GM23338 (cell line): ENCODE measurements at regions not wholly inside any gene's neighbourhood (a gene's known extent, or its start where the extent isn't known, plus 50 kb on each side); places are given as distances from the start of the nearest gene placed in this dataset.

Source experiments
- CTCF ChIP-seq, 2 experiments: fragments of 200-600 bp in 1 of 2; sonication (generic) in 1 of 2; conservative IDR thresholded peaks; 2 replicates each; pipeline versions ENCODE4 v1.5.1 to v1.6.1; 2016 to 2017; ENCODE audit warnings: antibody characterized with exemption in 2 of 2, low read depth in 2 of 2, mild to moderate bottlenecking in 2 of 2, moderate library complexity in 1 of 2
- EZH2 ChIP-seq: fragments of 200-600 bp; sonication (generic); IDR thresholded peaks from one replicate; pipeline ENCODE4 v1.8.0; 2017; ENCODE audit warnings: antibody characterized with exemption, mild to moderate bottlenecking, low read depth; ENCODE audit not compliant: unreplicated experiment
- EZH2phosphoT487 ChIP-seq: fragments of 200-600 bp; sonication (generic); IDR thresholded peaks from one replicate; pipeline ENCODE4 v1.8.1; 2018; ENCODE audit warnings: antibody characterized with exemption; ENCODE audit not compliant: unreplicated experiment
- POLR2AphosphoS5 ChIP-seq: IDR thresholded peaks from 2 replicates; pipeline ENCODE4 v1.6.1; 2016; ENCODE audit warnings: antibody characterized with exemption, low read depth
- ZNF462 ChIP-seq: fragments of 250-450 bp; sonication (Bioruptor Pico); IDR thresholded peaks from 2 replicates; pipeline ENCODE4 v1.5.0; 2020; ENCODE audit warnings: mild to moderate bottlenecking, moderate library complexity

DNA sequence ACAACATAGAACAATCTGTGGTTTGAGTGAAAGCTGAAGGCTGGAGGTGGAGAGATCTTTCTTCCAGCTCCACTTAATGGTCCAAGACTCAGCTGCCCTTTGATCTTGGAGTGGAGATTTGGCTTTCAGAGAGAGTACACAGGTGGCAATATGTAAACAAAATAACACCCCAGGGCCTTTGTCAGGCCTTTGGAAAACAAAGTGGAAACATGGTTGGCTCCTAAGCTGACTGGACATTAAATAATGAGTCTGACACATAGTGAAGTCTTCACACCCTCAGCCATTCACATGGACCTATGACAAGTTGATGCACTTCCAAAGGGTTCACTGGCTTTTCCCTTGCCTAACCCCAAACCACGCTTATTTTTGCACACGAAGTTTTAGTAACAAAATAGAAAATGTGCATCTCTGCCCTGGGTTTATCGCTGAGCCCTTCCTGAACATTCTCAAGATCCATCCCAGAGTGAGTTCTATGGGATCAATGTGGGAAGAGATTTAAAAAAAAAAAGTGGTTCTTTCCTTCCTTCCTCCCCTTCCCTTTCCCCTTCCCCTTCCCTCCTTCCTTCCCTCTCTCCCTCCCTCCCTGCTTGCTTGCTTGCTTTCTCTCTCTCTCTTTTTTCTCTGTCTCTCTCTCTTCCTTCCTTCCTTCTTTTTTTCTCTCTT is 201.3 kb upstream of the NT5C1B start:
- no peak for TF ChIP-seq CTCF (conservative IDR thresholded peaks at IDR 0.05; ENCODE audit: low read depth in 2 of 2)
- TF ChIP-seq EZH2: no peak
- no peak for TF ChIP-seq ZNF462 (CRISPR knock-in tag)
- no peak for TF ChIP-seq POLR2AphosphoS5
- TF ChIP-seq EZH2phosphoT487: no peak
